GM19240 (cell line): ENCODE measurements at regions not wholly inside any gene's neighbourhood (a gene's known extent, or its start where the extent isn't known, plus 50 kb on each side); places are given as distances from the start of the nearest gene placed in this dataset.
A peak's percentile ranks its signal among the peaks of the same experiment; 100 is the strongest.

Experiments used
- DNase-seq: peaks from one replicate; pipeline ENCODE4 v3.0.0; 2011; ENCODE audit warnings: low spot score; ENCODE audit not compliant: insufficient read length

DNA sequence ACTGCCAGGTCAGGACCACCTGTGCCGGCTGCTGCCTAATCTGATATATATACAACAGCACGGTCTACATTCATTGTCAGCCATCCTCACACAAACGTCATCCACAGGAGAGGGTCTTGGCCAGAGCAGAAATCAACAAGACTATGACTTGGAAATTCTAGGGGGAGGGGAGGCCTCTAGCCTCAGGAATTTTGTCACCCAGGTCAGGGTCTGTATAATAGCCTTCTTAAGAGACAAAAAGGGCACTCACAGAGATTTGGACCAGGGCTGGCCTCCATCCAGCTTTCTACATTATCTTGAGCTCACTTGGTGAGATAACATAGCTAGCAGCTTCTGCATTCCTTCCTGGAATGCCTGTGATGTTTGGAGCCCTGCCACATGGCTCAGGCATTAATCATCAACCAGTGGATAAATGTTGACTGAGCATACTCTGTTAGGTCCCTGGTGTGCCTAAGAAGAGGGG is 50.4 kb upstream of the CTIF start:
- no peak for DNase-seq

DNA sequence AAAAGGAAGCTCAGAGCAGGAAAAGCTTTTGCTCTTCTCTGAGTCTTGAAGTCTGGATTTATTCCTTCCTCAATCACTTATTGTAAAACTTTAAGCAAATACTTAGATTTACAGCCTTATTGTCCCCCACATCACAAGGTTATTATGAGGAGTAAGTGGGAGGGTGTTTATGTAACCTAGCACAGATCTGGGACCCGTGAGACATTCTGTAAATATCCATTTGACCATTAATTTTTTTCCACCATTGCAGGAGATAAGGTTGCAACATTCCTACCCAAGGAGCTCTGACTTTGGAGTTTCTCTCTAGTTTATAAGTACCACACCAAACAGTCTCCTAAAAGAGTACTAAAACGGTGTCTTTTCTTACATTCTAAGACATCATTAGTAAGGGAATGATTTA is 52.1 kb upstream of the CTIF start:
- no peak for DNase-seq

DNA sequence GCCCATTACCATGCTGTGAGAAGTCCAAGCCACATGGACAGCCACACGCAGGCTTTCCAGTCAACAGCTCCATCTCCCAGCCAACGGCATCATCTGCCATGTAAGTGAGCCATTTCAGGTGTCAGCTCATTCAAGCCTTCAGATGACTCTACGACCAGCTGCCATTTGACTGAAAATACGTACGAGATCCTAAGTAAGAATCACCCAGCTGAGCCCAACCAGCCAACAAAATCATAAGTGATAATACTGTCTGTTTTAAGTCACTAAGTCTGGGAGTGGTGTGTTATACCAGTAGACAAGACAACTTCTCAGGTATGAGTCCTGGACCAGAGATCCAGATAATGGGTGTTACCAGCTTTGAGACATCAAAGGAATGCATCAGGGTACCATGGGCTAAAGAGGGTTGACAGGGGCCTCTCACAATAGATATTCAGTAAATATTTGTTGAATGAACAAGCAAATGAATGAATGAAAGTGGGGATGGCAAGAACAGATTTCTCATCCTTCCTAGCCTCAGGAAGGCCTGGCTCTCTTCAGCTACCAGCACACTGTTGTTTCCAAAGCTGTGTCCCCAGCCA is 52.9 kb upstream of the CTIF start:
- DNase-seq, result no peak

DNA sequence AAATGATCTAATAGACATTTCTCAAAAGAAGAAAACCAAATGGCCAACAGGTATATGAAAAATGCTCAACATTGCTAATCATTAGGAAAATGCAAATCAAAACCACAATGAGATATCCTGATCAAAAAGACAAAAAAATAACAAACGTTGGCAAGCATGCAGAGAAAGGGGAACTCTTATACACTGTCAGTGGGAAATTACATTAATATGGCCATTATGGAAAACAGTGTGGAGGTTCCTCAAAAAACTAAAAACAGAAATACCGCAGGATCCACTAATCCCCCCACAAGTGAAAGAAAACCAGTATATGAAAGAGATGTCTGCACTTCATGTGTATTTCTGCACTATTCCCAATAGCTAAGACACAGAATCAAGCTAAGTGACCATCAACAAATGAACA is 57.7 kb upstream of the CTIF start:
- no peak for DNase-seq

DNA sequence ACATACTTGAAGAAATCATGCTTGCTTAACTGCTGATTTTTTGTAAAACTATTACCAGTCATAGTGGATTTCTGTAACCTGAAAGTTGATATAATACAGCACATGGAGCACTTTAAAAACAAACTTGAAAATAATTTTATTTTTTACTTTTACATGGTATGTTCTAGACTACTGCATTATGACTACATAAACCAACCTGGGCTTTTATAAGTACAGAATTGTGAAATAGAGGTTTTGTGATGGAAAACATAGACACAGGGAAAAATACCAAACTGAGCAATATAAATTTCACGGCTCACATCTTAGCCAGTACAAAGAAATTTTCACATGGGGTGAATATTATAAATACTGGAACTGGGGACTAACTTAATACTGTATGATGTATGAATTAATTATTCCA is 59.3 kb upstream of the CTIF start:
- no peak for DNase-seq

DNA sequence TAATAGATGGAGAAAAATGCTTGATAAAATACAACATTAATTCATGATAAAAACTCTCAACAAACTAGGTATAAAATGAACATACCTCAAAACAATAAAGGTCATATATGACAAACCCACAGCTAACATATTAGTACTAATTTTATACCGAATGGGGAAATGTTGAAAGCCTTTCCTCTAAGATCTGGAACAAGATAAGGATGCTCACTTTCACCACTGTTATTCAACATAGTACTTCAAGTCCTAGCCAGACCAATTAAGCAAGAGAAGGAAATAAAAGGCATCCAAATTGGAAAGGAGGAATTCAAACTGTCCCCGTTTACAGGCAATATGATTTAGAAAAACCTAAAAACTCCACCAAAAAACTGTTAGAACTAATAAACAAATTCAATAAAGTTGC is 61.5 kb upstream of the CTIF start:
- DNase-seq, result no peak

DNA sequence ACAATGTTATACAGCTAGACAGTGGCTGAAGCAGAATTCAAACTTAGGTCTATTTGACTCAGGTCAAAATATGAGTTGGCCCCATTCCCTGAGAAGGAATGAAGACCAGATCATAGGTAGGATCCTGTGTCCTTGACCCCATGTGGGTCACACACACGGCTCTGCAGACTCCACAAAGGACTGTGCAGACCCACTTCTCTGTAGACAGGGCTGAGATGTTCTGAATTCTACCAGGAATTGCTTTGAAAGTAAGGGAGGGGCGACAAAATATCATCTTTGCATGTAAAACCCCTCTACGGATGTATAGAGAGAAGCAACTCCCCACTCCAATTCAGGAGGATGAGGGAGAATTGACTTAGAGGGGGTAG is 62.3 kb upstream of the CTIF start:
- DNase-seq, result no peak

DNA sequence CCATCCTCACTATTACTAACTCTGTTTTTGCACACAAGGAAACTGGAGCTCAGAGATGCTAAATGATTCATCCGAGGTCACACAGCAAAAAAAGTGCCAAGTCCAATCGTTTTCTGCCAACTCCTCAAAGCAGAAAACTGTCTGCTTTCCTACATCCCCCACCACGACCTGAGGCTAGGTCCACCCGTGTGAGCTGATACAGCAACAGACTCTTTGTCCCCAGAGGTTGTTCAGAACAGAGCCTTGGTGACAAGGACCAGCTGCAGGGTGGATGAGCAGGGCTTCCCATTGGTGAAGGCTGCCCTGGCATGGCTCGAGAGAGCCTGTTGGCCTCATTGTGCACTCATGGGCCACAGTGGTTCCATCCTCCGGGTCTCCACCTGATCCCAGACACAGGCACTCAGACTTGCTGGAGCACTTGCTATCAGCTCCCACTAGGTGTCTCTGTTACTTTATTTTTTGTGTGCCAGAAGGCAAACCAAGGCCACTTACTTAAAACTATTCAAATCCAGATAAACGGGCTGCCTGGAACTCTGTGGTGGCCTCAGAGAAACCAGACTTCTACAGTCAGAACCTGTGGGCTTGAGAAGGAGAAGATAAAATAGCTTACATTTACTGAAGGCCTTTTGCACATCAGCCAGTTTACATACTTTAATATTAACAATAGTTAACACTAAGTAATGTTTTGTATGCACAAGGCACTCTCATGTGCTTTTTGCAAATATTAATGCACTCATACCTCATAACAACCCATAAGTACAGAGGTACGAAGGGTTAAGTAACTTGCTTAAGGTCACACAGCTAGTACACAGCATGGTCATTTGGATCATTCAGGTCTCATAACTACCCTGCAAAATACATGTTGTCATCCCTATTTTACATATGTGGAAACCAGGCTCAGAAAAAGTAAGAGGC is 62.9 kb upstream of the CTIF start:
- DNase-seq, result peak; percentile 62

DNA sequence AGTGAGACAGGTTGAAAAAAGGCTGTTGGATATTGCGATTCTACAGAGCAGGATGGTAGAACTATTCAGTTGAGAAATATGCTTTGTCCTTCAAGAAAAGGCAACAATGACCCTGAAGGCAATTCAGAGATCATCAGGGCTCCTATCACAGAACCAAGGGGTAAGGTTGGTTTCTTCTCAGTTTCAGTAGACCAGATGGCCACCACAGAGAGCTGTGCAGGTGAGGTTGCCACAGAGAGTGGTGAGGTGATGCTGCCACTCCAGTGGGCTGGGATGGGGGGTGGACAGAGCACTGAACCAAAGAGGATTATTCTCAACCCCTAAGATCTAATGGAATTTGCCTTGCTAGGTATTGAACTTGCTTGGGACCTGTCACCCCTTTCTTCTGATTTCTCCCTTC is 64.6 kb upstream of the ZBTB7C start:
- no peak for DNase-seq

DNA sequence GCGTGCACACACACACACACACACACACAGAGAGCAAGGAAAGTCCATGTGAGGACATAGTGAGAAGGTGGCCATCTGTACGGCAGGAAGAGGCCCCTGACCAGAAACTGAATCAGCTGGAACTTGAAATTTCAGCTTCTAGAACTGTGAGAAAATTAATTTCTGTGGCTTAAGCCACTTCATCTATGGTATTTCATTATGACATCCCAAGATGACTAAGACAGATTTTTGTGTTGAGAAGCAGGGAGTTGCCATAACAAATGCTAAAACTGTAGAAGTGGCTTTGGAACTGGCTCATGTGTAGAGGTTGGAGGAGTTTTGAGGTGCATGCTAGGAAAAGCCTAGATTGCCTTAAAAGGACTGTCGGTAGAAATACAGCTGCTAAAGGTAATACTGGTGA is 63.4 kb upstream of the ZBTB7C start:
- DNase-seq, result no peak

DNA sequence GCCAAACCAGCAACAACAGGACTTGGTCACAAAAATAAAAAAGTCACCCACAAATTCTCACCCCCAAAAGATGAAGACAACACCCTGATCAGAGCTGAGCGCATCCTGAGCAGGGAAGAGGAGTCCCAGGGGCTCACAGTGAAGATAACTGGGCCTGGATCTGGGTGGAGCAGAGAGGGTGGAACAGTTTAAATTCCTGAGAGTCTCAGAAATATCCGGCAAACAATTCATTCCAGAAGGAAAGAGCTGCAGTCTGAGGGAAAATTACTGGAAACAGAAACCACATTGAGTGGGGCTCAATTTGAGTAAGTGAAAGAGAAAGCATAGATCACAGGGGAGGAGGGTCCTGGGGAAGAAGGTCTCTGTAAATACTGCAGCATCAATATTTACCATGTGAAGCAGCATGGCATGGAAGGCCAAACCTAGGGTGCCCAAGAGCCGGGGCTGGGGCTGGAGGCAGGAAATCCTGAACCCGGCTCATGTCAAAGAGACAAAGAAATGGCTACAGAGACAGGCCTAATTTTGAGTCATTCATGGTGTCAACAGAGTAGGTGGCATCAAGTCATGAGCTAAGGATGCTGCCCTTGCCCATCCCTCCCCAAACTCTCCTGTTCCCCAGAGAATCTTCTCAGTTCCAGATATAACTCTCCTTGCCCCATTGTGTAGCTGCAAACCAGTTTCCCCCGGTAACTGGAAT is 61.4 kb upstream of the ZBTB7C start:
- no peak for DNase-seq

DNA sequence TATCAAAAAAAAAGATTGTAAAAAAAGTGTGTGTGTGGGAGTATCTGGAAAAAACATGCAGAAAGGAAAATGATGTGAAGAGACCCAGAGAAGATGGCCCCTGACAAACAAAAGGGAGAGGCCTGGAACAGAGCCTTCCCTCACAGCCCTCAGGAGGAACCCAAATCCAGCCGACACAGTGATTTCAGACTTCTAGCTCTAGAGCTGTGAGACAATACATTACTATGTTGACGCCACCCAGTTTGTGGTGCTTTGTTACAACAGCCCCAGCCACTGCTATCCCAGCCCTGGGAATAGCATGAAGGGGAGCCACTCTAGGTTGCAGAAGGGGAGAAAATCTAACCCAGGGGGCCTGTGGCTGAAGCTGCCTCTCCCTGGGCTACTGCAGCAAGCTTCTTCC is 59.0 kb upstream of the ZBTB7C start:
- no peak for DNase-seq

DNA sequence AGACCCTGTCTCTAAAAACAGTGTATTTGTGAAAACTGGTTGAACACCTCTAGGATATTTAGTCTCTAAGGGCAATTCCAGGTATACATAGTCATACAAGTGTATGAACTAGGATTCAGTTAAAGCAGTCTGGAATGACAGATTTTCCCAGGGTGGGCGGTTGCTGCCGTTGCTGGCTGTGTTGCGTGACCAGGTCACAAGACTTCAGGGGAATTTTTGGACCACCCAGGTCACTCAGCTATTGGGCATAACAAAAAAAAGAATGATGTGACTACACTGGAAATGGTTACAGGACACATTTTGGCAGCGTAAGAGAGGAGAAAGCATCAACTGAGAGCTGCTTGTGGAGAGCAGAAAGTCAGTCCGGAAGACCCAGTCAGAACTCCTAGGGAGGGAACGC is 58.0 kb upstream of the ZBTB7C start:
- DNase-seq, result no peak

DNA sequence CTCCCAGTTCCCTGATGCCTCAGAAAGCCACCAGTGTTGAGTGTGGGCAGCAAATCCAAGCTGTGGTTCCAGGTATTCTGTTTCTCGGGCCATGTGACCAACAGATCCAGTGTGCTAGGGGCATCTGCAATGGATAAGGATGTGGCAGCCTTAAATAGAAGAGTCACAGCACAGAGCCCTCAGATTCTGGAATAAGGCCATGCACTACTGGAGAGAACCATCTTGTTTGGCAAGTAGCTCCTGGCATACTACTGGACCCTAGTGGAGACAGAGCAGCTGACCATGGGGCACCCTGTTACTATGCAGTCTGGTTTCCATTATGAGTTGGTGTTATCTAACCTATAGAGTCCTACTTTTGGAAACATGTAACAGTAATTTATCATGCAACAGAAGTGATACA is 53.3 kb upstream of the ZBTB7C start:
- no peak for DNase-seq

DNA sequence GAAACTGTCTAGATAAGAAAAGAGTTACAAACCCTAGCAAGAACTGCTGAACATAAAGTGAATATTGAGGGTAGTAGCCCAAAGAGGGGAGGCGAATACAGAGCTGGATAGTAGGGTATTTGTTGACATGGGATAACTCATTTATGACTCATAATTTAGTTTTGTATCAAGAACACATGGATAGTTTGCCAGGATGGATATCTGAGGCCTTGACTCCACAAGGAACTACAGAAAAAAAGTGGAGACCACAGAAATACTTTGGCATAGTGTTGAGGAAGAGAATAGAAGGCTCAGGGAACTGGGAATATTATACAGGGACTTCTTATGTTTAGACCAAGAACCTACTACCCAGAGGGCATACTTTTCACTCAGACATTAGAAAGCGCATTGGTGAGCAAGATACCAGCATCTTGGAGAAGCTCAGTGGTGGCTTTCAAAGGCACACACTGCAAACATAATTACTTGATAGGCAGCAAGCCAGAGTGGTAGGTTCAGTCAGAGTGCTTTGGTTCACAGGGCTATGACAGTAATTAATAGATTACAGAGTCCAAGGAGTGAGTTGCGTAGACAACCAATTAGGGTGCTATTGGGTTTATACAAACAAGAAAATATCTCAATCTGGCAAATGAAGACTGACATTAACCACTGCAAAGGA is 51.9 kb upstream of the ZBTB7C start:
- no peak for DNase-seq

DNA sequence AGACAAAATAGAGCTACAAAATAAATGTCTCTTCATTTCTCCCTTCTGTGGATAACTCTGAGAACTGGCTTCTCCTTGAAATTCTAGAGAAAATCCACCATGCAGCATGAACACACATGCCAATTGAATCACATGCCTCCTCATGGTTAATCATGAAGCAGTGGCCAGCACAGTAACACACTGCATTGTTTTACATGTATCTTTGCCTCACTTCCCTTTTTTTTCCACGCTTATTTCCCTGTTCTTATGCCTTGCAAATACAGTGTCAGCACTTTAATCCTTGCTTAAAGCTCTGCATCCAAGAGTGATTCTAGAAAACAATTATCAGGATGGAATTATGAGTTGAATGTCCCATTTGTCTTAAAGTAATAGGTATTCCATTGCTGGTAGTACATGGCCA is 50.3 kb upstream of the ZBTB7C start:
- no peak for DNase-seq

DNA sequence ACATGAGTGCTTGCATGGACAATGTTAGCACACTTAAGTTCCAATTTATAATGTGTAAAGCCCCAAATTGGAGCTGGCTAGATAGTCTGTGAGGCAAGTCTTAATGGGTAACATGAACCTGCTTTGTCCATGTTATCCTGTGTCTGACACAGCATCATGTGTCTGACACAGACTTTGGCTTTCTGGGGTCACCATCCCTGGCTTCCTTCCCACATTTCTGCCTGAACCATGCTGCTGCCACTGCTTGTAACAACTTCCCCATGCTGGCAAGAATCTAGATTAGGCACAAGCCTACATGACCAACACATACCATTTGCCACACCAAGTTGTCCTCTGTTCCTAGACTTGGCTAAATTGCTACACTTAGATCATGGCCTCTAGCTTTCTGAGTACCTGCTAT is 49.8 kb upstream of the ZBTB7C start:
- no peak for DNase-seq
